Right kidney (tissue), 1 donor: ENCODE measurements at regions not wholly inside any gene's neighbourhood (a gene's known extent, or its start where the extent isn't known, plus 50 kb on each side); places are given as distances from the start of the nearest gene placed in this dataset.

Experiments used
- DNase-seq: peaks from one replicate; pipeline ENCODE4 v3.0.0-alpha.2; 2016

GRCh38 chr22:47284360-47284759 lies 521.9 kb downstream of the TBC1D22A start:
- no peak for DNase-seq

GRCh38 chr22:47283616-47284270 lies 521.3 kb downstream of the TBC1D22A start:
- DNase-seq = no peak

- DNase-seq = no peak
Measured at GRCh38 chr22:47282851-47283250, 520.4 kb downstream of the TBC1D22A start.

GRCh38 chr22:47282366-47282765 lies 519.9 kb downstream of the TBC1D22A start:
- DNase-seq = no peak

- no peak for DNase-seq
Measured at GRCh38 chr22:47281126-47282106, 519.0 kb downstream of the TBC1D22A start.

GRCh38 chr22:47280301-47280700 lies 517.9 kb downstream of the TBC1D22A start:
- no peak for DNase-seq

- no peak for DNase-seq
Measured at GRCh38 chr22:47279746-47280145, 517.3 kb downstream of the TBC1D22A start.

- no peak for DNase-seq
Measured at GRCh38 chr22:47279337-47279736, 516.9 kb downstream of the TBC1D22A start.

- DNase-seq = no peak
Measured at GRCh38 chr22:47278655-47279054, 516.2 kb downstream of the TBC1D22A start.

- DNase-seq = no peak
Measured at GRCh38 chr22:47277531-47277930, 515.1 kb downstream of the TBC1D22A start.

- DNase-seq = no peak
Measured at GRCh38 chr22:47276991-47277390, 514.5 kb downstream of the TBC1D22A start.

GRCh38 chr22:47276450-47276820 lies 514.0 kb downstream of the TBC1D22A start:
- no peak for DNase-seq

- DNase-seq = peak; percentile 40
Measured at GRCh38 chr22:47275605-47276449, 513.4 kb downstream of the TBC1D22A start.

- no peak for DNase-seq
Measured at GRCh38 chr22:47274196-47274595, 511.7 kb downstream of the TBC1D22A start.

- DNase-seq = no peak
Measured at GRCh38 chr22:47270463-47271135, 508.1 kb downstream of the TBC1D22A start.

- no peak for DNase-seq
Measured at GRCh38 chr22:47269516-47270088, 507.2 kb downstream of the TBC1D22A start.

- no peak for DNase-seq
Measured at GRCh38 chr22:47267513-47268282, 505.2 kb downstream of the TBC1D22A start.

- DNase-seq = no peak
Measured at GRCh38 chr22:47266329-47266728, 503.9 kb downstream of the TBC1D22A start.

GRCh38 chr22:47260551-47260950 lies 498.1 kb downstream of the TBC1D22A start:
- no peak for DNase-seq

- no peak for DNase-seq
Measured at GRCh38 chr22:47259990-47260389, 497.5 kb downstream of the TBC1D22A start.

- DNase-seq = no peak
Measured at GRCh38 chr22:47259049-47259448, 496.6 kb downstream of the TBC1D22A start.
